PC-3 (cell line): ENCODE measurements at regions not wholly inside any gene's neighbourhood (a gene's known extent, or its start where the extent isn't known, plus 50 kb on each side); places are given as distances from the start of the nearest gene placed in this dataset.

Experiments
- EZH2 ChIP-seq: fragments of 300-600 bp; sonication (generic); IDR thresholded peaks from one replicate; pipeline ENCODE4 v1.6.1; 2017; ENCODE audit warnings: antibody characterized with exemption, mild to moderate bottlenecking, low read length; ENCODE audit not compliant: unreplicated experiment
- EZH2phosphoT487 ChIP-seq: fragments of 300-600 bp; sonication (generic); IDR thresholded peaks from 2 replicates; pipeline ENCODE4 v1.6.1; 2018; ENCODE audit warnings: mild to moderate bottlenecking, antibody characterized with exemption, low read length, borderline replicate concordance
- TF ChIP-seq, protein P1 (sequence below): fragments of 300-600 bp; sonication (generic); conservative IDR thresholded peaks from 2 replicates; pipeline ENCODE4 v1.5.1; 2017; ENCODE audit warnings: antibody characterized with exemption, low read depth, mild to moderate bottlenecking, low read length

DNA sequence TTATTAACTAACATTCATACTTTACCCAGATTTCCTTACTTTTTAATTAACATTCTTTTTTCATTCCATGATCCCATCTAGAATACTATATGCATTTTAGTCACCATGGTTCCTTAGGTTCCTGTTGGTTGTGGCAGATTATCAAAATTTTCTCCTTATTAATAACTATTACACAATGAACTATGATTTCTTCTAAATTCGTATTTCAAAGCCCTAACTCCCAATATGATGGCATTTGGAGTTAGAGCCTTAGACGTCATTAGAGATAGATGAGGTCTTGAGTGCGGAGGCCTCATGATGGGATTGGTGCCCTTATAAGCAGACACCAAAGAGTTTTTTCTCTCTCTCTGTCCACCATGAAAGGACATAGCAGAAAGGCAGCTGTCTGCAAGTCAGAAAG, 485.4 kb downstream of the TLR4 start:
- TF ChIP-seq, protein P1, sequence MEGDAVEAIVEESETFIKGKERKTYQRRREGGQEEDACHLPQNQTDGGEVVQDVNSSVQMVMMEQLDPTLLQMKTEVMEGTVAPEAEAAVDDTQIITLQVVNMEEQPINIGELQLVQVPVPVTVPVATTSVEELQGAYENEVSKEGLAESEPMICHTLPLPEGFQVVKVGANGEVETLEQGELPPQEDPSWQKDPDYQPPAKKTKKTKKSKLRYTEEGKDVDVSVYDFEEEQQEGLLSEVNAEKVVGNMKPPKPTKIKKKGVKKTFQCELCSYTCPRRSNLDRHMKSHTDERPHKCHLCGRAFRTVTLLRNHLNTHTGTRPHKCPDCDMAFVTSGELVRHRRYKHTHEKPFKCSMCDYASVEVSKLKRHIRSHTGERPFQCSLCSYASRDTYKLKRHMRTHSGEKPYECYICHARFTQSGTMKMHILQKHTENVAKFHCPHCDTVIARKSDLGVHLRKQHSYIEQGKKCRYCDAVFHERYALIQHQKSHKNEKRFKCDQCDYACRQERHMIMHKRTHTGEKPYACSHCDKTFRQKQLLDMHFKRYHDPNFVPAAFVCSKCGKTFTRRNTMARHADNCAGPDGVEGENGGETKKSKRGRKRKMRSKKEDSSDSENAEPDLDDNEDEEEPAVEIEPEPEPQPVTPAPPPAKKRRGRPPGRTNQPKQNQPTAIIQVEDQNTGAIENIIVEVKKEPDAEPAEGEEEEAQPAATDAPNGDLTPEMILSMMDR: no peak
- no peak for TF ChIP-seq EZH2
- no peak for TF ChIP-seq EZH2phosphoT487
